ENCODE measurements at regions not wholly inside any gene's neighbourhood (a gene's known extent, or its start where the extent isn't known, plus 50 kb on each side); places are given as distances from the start of the nearest gene placed in this dataset.

- TF ChIP-seq POLR2AphosphoS5 (IDR thresholded peaks at IDR 0.05) (no peak), CTCF (IDR thresholded peaks at IDR 0.05) (no peak), POLR2A (IDR thresholded peaks at IDR 0.05) (no peak)
These were observed 103.2 kb downstream of the SST start for GRCh38 chr3:187567021-187567420.

Measured in suprapubic skin (tissue), 4 donors.